ENCODE measurements at regions not wholly inside any gene's neighbourhood (a gene's known extent, or its start where the extent isn't known, plus 50 kb on each side); places are given as distances from the start of the nearest gene placed in this dataset.

DNA sequence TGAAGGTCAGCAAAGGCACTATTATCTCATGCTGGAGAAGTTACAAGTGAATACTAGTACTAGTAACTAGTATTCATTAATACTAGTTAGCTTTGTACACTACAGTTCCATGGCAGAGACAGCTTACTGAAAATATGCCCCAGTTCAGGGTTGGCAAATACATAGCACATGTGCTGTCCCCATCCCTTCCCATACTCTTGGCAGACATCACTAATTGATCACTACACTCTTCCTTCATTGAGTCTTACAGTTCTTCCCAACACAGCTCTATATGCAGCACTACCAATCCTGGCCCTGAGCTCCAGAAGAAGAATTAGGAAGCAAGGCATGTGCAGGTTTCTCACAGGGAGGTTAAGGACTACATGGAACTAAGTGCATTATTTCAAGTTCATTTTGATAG is 168.3 kb upstream of the EEA1 start:
- TF ChIP-seq, protein P1, sequence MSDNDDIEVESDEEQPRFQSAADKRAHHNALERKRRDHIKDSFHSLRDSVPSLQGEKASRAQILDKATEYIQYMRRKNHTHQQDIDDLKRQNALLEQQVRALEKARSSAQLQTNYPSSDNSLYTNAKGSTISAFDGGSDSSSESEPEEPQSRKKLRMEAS (IDR thresholded peaks at IDR 0.05; ENCODE audit: low read depth) = no peak
- TF ChIP-seq CTCF (IDR thresholded peaks at IDR 0.05) (no peak), MXI1 (IDR thresholded peaks at IDR 0.05; ENCODE audit: low read depth, low read length) (no peak), EP300 (IDR thresholded peaks at IDR 0.05; ENCODE audit: borderline replicate concordance in 1 of 2, low read depth in 1 of 2, low read length in 1 of 2) (no peak), NFIC (IDR thresholded peaks at IDR 0.05; ENCODE audit: borderline replicate concordance) (no peak), POLR2AphosphoS5 (IDR thresholded peaks at IDR 0.05; ENCODE audit: low read depth, low read length) (no peak), EZH2phosphoT487 (IDR thresholded peaks at IDR 0.05; ENCODE audit: borderline replicate concordance, low read depth) (no peak), RAD21 (IDR thresholded peaks at IDR 0.05; ENCODE audit: low read length) (no peak), RCOR1 (IDR thresholded peaks at IDR 0.05; ENCODE audit: low read length) (no peak)
- TF ChIP-seq, protein P2, sequence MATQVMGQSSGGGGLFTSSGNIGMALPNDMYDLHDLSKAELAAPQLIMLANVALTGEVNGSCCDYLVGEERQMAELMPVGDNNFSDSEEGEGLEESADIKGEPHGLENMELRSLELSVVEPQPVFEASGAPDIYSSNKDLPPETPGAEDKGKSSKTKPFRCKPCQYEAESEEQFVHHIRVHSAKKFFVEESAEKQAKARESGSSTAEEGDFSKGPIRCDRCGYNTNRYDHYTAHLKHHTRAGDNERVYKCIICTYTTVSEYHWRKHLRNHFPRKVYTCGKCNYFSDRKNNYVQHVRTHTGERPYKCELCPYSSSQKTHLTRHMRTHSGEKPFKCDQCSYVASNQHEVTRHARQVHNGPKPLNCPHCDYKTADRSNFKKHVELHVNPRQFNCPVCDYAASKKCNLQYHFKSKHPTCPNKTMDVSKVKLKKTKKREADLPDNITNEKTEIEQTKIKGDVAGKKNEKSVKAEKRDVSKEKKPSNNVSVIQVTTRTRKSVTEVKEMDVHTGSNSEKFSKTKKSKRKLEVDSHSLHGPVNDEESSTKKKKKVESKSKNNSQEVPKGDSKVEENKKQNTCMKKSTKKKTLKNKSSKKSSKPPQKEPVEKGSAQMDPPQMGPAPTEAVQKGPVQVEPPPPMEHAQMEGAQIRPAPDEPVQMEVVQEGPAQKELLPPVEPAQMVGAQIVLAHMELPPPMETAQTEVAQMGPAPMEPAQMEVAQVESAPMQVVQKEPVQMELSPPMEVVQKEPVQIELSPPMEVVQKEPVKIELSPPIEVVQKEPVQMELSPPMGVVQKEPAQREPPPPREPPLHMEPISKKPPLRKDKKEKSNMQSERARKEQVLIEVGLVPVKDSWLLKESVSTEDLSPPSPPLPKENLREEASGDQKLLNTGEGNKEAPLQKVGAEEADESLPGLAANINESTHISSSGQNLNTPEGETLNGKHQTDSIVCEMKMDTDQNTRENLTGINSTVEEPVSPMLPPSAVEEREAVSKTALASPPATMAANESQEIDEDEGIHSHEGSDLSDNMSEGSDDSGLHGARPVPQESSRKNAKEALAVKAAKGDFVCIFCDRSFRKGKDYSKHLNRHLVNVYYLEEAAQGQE (IDR thresholded peaks at IDR 0.05; ENCODE audit: low read depth, low read length) = no peak
- TF ChIP-seq, protein P3, sequence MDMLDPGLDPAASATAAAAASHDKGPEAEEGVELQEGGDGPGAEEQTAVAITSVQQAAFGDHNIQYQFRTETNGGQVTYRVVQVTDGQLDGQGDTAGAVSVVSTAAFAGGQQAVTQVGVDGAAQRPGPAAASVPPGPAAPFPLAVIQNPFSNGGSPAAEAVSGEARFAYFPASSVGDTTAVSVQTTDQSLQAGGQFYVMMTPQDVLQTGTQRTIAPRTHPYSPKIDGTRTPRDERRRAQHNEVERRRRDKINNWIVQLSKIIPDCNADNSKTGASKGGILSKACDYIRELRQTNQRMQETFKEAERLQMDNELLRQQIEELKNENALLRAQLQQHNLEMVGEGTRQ (IDR thresholded peaks at IDR 0.05; ENCODE audit: borderline replicate concordance, low read depth, low read length) = no peak

Data from SK-N-SH (cell line).